NT2/D1 (cell line): ENCODE measurements at regions not wholly inside any gene's neighbourhood (a gene's known extent, or its start where the extent isn't known, plus 50 kb on each side); places are given as distances from the start of the nearest gene placed in this dataset.

Experiments used
- SUZ12 ChIP-seq: IDR thresholded peaks from 2 replicates; pipeline ENCODE4 v1.6.1; 2011; ENCODE audit not compliant: insufficient read length, insufficient read depth; ENCODE audit errors: extremely low read depth
- YY1 ChIP-seq: IDR thresholded peaks from 2 replicates; pipeline ENCODE4 v1.6.1; 2011; ENCODE audit not compliant: insufficient read length, insufficient read depth
- ZNF274 ChIP-seq: IDR thresholded peaks from 2 replicates; pipeline ENCODE4 v1.6.1; 2011; ENCODE audit warnings: mild to moderate bottlenecking, low read depth, low read length

- TF ChIP-seq ZNF274 (no peak), YY1 (no peak), SUZ12 (no peak)
These were observed 295.8 kb upstream of the TBL1XR1 start for GRCh38 chr3:177493091-177493490.
